GM18868 (cell line): ENCODE measurements at regions not wholly inside any gene's neighbourhood (a gene's known extent, or its start where the extent isn't known, plus 50 kb on each side); places are given as distances from the start of the nearest gene placed in this dataset.

Experiments
- ATAC-seq: cut with Tn5 transposase; IDR thresholded peaks from one replicate; pipeline ENCODE4 v1.9.1; 2021; ENCODE audit warnings: mild to moderate bottlenecking, moderate library complexity; ENCODE audit not compliant: unreplicated experiment

- no peak for ATAC-seq
Measured at GRCh38 chr14:55929136-55929535, 189.1 kb upstream of the PELI2 start.

DNA sequence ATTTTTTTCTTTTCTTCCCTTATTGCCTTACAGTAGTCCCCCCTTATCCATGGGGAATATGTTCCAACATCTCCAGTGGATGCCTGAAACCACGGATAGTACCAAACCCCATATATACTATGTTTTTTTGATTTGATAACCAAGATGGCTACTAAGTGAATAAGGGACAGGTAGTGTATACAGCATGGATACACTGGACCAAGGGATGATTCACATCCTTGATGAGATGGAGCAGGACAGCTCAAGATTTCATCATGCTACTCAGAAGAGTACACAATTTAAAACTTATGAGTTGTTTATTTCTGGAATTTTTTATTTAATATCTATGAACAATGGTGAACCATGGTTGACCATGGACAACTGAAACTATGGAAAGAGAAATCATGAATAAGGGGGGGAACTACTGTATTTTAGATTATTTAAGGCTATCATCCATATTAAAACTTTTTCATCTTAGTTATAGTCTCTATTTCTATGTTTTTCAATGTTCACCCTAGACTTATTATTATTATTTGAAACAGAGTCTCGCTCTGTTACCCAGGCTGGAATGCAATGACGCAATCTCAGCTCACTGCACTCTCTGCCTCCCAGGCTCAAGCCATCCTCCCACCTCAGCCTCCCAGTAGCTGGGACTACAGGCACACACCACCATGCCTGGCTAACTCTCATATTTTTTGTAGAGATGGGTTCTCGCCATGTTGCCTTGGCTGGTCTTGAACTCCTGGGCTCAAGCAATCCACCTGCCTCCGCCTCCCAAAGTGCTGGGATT is 188.0 kb upstream of the PELI2 start:
- ATAC-seq: no peak

DNA sequence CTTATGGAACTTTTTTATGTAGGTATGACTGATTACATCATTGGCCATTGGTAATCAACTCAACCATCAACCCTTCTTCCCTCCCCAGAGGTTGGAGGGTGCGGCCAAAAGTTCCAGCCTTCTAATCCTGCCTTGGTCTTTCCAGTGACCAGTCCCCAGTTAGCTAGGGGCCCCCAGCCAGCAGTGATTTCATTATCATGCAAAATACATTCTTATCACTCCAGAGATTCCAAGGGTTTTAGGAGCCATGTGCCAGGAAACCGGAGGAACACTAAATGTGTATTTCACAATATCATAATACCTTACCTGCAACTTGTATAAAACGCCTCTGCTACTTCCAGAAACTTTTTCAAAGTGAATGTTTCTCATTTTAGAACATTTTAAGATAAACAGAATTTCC is 181.5 kb upstream of the PELI2 start:
- ATAC-seq: no peak

GRCh38 chr14:55938249-55938791 is 179.9 kb upstream of the PELI2 start:
- no peak for ATAC-seq

DNA sequence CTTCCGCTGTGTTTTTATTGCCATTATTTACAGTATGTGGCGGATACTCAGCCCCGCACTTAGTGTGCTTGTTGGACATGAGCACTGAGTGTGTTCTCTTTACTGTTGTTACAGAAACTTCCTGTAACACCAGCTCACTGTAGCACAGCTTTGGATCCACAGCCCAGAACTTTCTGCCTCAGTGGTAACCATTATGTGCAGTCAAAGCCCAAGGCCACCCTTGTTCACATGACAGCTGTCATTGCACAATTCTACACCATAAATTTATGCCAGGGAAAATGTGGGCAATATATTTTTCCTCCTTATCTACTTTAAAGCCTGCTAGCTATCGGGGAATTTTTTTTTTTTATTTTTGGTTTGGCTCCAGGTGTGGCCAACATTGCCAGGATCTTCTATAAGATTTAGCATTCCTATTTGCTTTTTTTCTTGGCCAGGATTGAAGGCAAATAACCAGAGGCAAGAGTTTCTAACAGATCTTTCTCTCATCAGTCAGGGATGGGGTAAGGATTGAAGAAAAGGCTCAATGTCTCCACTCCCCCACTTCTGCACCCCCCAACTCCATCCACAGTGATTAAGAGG is 176.0 kb upstream of the PELI2 start:
- ATAC-seq: no peak

DNA sequence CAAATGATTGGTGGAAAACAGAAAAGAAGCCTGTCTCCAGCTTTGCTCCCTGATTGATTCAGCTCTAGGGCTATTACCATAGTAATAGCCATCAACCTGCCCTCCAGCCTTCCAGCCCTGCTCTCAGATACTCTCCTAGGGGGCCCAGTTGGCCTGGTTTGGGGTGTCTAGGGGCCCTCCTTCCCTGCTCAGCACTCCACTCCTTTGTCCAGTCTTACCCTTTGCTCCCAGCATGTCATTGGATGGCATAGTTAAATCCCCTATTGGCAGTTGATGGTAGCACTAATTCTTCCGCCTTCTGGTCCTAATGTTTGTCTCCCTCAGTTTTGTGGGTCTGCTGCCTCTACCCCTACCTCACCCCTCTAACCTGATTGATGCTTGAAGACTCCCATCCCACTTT is 175.4 kb upstream of the PELI2 start:
- ATAC-seq: no peak

- no peak for ATAC-seq
Measured at GRCh38 chr14:55944757-55945156, 173.5 kb upstream of the PELI2 start.

- ATAC-seq: no peak
Measured at GRCh38 chr14:55946231-55946630, 172.0 kb upstream of the PELI2 start.

GRCh38 chr14:55948399-55948798 is 169.8 kb upstream of the PELI2 start:
- no peak for ATAC-seq

GRCh38 chr14:55949708-55950107 is 168.5 kb upstream of the PELI2 start:
- no peak for ATAC-seq

DNA sequence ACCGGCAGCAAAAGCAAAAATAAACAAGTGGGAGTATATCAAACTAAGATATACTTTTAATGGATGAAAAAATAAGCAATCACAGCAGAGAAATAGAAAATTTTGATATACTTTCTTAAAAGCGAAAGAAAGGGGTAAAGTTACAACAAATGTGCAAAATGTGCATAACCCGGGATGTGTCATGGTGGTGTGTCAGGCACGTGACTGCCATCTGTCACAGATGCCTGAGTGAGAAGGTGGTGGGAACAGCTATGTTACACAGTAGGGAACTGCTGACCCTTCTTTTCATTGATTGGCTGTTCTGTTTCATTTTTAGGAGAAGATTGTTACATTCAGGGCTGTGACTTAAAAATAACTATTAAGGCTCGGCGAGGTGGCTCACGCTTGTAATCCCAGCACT is 168.1 kb upstream of the PELI2 start:
- no peak for ATAC-seq

GRCh38 chr14:55951341-55952206 is 166.6 kb upstream of the PELI2 start:
- ATAC-seq: no peak

GRCh38 chr14:55954108-55954507 is 164.1 kb upstream of the PELI2 start:
- ATAC-seq: no peak

GRCh38 chr14:55955175-55955574 is 163.0 kb upstream of the PELI2 start:
- ATAC-seq: no peak

- ATAC-seq: no peak
Measured at GRCh38 chr14:55957950-55958349, 160.3 kb upstream of the PELI2 start.

GRCh38 chr14:55963295-55963694 is 154.9 kb upstream of the PELI2 start:
- ATAC-seq: no peak

GRCh38 chr14:55964091-55964490 is 154.1 kb upstream of the PELI2 start:
- no peak for ATAC-seq

- ATAC-seq: no peak
Measured at GRCh38 chr14:55964821-55965220, 153.4 kb upstream of the PELI2 start.

DNA sequence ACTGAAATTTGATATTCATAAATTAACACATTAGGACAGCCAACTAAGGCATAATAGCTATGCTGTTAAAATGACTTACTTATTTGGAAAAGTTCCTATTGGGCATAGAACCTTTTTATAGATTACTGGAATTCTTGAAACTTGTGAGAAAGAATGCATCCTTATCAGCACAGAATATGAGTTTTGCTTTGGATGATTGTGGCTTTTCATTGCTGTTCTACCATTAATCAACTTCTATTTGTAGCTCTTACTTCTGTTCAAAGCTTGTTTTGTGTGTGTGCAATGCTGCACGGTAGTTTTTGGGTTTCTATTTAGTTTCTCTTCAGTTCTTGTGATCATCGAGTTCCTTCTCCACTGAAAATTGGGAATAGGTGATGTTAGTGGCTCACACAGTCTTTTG is 152.4 kb upstream of the PELI2 start:
- no peak for ATAC-seq

DNA sequence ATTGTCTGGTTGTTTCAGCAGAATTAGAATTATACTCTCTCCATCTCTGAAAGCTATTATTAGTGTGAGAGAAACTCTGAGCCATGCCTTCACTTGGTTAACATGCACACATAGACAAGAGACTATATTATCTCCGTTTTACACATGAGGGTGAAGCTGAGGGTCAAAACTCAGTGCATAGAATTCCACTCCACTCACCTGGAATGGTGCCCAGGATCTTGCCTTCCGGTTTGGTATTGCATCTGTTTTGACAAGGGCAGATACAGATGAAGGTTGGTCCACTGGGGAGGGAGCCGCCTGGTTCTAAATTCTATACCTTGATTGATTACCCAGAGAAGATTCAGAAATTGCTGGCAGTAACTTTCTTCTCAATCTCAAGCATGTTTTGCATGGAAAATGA is 149.5 kb upstream of the PELI2 start:
- no peak for ATAC-seq

- no peak for ATAC-seq
Measured at GRCh38 chr14:55973285-55973800, 144.9 kb upstream of the PELI2 start.
